Urothelium cell line (cell line): ENCODE measurements at regions not wholly inside any gene's neighbourhood (a gene's known extent, or its start where the extent isn't known, plus 50 kb on each side); places are given as distances from the start of the nearest gene placed in this dataset.
"Not testable (repeated sequence)": the region's sequence is repeated elsewhere in the genome, so short reads cannot be mapped to it uniquely, and the experiment has no call there.

Experiments used
- DNase-seq: peaks from one replicate; pipeline ENCODE4 v3.0.0; 2011; ENCODE audit warnings: low spot score, mixed read lengths
- FAIRE-seq: peaks from 2 replicates; lab custom pipeline; 2011; peaks lifted over from hg19 to GRCh38; lab: Jason Lieb, UNC

DNA sequence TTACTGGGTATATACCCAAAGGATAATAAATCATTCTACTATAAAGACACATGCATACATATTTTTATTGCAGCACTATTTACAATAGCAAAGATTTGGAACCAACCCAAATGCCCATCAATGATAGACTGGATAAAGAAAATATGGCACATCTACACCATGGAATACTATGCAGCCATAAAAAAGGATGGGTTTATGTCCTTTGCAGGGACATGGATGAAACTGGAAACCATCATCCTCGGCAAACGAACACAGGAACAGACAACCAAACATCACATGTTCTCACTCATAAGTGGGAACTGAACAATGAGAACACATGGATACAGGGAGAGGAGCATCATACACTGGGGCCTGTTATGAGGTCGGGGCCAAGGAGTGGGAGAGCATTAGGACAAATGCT lies 665.0 kb upstream of the KCNMB2 start:
- FAIRE-seq, DNase-seq: not testable (repeated sequence)

DNA sequence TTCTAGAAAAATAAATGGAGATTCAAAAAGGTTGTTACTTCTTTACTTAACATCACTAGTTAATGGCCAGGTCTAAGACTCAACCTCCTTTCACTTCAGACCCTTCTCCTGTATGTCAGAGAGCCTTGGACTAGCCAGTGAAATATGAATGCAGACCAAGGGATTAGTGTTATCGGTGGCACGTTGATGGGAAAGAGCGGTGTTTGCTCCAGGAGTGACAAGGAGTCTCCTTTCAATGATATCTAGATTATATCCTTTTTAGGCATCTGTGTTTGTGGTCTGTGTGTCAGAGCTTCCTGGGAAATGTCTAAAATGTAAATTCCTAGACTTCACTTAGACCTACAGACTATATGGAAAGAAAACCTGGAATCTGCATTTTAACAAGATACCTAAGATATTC lies 658.0 kb upstream of the KCNMB2 start:
- FAIRE-seq (no peak), DNase-seq (no peak)

DNA sequence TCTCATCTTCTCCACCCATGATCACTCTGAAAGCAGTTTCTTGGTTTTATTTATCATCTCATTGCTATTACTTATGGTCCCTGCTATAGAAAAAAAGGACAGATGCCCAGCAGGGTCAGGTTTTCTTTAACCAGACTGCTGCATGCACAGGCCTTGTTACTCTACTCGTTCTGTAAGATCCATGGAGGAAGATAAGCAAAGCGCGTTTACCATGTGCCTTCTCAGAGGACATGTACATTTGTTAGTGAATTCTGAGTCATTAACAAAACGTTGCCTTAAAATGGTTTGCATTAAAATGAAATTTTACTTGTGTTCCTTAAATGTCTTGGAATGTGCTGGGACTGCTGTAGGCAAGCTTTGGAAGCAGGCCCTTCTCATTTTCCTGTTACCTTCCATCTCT lies 657.3 kb upstream of the KCNMB2 start:
- FAIRE-seq (no peak), DNase-seq (no peak)

DNA sequence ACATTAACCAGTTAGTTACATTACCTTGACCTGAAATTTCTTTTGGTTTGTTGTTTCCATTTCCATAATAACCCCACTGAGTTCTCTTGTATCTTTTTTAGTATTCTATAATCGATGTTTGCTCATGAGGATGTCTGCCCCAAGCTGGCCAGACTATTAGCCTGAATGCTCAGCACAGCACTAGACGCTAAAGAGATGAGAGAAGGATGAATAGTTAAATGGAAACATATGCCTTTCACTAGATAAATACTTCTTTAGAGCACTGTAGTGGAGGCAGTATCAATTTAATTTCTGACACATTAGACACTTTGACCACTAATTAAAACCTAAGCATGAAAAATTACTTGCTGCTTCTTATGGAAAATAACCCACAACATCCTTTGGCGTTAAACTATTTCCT lies 654.9 kb upstream of the KCNMB2 start:
- DNase-seq = no peak

DNA sequence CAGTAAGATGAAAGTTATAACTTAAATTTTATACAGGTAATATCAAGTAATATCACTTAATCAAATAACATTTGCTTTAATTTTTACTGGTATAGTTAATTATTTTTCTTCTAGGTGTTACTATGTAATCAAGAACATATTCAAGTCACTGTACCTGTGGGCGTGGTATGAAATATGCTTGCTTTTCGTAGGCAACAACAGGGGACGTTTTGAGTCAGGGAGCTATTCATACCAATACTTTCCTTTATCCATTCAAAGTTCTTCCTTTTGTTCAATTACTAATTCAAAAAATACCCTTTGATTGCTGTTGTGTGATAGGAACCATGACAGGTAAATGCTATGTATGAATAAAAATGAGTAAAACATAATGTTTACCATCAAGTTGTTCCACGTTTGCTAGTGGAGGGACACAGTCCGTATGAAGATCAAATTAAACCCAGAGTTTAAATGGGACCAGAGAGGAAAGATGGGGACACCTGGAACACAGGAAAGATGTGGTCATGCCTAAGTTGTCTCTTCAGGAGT lies 654.0 kb upstream of the KCNMB2 start:
- no peak for FAIRE-seq
- no peak for DNase-seq

More for the DNA sequence above, 654.9 kb upstream of the KCNMB2 start:
- no peak for FAIRE-seq

DNA sequence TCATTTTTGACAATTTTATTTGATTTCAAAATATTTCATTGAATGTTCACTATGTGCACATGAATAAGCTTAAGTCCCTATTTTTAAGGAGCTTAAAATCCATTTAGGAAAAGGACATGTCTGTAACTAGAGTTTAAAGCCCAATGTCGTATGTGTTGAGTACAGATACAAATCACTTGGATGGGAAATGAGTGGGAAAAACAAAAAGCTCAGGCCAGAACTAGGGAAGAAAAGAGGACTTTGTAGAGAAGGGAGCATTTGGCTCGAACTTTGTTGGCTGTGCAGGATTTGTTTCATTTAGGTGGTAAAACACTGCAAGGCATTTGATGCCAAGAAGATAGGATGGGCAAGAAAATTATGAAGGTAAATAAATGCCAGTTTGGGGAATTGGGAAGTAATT lies 653.1 kb upstream of the KCNMB2 start:
- DNase-seq (no peak), FAIRE-seq (no peak)

DNA sequence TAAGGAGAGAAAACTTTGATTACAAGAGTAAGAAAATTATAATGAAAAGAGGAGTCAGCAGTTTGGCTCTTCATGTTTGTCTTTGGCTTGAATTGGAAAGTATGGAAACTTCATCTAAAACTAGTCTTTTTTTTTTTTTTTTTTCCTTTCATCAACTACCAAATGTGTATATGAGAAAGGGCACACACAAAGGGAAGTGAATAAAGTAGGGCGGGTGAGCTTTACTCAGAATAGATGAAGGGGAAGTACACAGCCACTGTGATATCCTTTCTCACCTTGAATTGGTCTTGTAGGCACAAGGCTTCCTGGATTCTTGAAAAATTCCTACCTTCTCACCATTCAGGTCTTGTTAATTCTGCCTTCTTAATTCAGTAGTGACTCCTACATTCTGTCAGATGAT lies 652.3 kb upstream of the KCNMB2 start:
- no peak for FAIRE-seq
- DNase-seq = no peak

DNA sequence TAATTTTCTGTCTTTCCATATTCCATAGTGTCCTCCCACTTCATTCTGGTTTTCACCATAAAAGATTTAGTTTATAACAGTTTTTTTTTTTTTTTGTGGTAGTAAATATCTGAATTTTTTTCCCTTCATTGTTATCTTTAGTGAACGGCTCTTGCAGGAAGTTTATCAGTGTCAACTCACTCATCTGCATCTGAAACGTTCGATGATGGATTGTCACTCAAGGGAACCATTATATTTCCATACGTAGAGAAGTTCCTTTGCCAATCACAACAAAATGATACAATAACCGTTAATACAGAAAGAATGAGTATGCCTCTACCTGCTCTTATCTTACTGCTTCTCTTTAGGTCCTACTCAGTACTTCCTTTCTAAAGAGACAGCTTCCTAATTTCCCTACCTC lies 651.2 kb upstream of the KCNMB2 start:
- FAIRE-seq = no peak
- DNase-seq = no peak

DNA sequence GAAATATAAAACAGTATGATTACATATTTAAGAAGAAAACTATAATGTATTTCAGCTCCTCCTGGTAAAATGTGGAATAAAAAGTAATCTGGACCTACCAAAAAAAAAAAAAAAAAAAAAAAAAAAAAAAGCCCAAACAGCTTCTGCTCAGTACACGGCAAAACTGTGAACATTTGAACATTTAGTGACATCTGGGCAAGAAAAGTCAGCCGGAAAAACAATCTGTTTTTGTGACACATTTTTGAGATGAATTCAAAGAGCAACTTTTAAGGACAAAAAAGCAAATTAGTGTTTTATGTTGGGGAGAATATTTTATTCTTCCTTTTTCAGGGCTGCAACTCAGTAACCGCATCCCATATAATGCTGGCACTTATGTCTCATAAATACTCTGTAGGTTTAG lies 649.7 kb upstream of the KCNMB2 start:
- FAIRE-seq (no peak), DNase-seq (no peak)

DNA sequence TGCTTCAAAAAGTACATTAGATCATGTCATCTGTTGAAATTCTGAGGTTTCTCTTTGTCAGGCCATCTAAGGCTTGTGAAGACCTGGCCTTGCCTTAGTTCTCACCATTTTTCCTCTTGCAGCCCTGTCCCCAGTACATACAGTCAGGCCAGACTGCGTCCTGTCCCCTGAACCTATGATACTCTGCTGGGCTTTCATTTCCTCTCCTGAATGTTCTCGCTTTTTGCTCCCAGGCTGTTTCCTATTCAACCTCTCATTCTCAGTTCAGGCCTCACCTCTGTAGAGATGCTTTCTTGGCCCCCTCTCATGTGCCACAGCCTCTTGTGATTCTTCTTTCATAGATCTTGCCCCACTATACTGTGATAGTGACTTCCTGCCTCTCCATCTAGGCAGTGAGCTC lies 648.8 kb upstream of the KCNMB2 start:
- no peak for FAIRE-seq

DNA sequence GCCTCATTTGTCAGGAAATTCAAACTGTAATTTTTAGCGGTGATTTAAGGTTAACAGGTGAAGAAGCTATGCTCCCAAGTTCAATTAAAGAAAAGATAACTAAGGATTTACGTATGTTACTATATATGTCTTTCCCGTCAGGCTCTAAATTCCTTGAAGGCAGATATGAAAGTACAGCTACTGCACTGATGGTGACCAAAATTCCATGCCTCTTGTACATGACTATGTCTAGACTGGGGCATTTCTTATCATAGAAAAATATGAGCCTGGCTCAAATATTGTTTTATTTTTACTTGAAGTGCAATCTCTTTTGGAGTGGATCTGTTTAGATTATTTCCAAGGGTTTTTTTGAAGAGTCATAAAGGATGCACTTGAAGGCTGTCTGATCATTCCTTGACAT lies 647.1 kb upstream of the KCNMB2 start:
- FAIRE-seq = no peak
- DNase-seq = no peak

More for the DNA sequence above, 648.8 kb upstream of the KCNMB2 start:
- DNase-seq = no peak

DNA sequence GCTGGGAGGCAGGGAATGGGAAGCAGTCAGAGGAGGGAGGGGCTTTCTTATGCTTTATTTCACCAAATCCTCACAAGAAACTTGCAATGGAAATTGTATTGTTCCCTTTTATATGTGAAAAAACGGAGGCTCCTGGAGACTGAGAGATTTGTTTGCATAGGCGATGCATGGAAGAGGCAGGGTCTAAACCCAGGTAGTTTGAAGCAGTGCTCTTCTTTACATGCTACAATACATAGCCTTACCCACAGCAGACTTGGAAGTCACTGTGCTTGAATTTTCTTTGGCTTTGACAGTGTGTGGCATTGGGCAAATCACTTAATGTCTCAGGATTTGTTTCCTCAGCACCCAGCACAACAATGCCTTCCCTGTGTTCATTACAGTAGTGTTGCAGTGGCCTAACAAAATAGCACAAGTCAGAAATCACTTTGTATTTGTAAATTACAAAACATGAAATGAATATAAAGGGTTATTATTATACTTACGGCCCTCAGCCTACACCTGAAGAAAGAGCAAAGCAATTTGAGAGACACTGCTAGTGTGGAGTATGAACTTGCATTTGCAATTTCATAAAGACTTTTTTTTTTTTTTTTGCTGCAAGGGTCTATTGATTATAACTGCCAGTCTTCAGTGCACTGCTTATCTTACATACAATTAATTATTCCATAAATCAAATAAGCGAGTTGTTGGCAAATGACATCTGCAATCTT lies 646.4 kb upstream of the KCNMB2 start:
- DNase-seq (no peak), FAIRE-seq (no peak)

DNA sequence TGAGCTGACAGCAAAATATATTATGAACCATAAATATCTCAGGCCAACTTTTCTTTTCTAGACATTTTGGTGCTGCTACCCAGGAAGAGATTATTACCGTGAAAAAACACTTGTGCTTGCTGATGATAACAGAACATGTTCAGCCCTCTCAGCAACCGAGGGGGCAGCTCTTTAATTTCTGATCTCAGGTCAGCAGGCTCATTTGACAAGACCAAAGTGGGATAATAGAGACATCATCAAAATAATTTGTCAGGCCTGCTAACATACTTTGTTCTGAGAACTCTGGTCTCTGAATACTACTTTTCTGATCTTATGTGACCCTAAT lies 645.9 kb upstream of the KCNMB2 start:
- DNase-seq = no peak
- no peak for FAIRE-seq

DNA sequence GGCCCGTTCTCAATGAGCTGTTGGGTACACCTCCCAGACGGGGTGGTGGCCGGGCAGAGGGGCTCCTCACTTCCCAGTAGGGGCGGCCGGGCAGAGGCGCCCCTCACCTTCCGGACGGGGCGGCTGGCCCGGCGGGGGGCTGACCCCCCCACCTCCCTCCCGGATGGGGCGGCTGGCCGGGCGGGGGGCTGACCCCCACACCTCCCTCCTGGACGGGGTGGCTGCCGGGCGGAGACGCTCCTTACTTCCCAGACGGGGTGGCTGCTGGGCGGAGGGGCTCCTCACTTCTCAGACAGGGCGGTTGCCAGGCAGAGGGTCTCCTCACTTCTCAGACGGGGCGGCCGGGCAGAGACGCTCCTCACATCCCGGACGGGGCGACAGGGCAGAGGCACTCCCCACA lies 644.7 kb upstream of the KCNMB2 start:
- DNase-seq, FAIRE-seq: not testable (repeated sequence)

DNA sequence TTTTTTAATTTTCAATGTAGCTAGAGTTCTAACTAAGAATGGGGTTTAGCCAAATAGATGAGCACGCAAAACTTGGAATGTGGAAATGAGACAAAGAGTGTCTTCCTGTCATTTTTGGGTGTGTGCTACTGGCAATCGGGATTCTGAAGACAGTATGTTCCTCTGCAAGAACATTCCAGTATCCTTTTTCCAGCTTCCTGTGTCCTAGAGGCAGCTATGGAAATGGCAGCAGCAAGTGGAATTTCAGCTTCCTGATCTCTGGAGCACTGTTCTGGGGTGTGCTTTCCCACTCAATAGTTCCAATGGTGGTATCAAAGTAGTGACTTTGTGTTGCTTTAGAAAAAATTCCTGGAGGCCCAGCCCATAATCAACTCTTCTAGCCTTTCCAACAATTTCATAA lies 642.9 kb upstream of the KCNMB2 start:
- FAIRE-seq = no peak
- no peak for DNase-seq

DNA sequence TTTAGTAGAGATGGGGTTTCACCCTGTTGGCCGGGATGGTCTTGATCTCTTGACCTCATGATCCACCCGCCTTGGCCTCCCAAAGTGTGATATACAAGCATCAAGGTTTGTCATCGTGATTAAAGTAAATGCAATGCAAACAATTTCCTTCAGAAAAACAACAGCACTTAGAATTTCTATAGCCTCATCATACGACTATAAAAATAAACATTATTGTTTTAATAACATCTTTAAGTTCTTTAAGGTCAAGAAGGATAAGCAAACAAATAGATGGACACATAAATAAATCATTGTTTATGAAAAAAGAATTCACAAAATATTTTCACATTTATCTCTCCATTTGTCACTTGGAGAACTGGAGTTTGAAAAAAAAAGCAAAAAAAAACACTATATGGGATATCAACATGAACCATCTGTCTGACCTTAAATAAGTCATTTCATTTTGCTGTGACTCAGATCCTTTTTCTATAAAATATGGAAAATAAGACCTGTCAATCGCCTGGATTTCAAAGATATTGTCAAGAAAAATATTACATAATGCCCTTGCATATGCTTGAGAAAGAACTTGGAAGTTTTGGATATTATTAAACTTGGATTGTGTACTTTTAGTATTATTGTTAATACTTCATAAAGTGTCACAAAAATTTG lies 642.0 kb upstream of the KCNMB2 start:
- no peak for FAIRE-seq
- DNase-seq = no peak

DNA sequence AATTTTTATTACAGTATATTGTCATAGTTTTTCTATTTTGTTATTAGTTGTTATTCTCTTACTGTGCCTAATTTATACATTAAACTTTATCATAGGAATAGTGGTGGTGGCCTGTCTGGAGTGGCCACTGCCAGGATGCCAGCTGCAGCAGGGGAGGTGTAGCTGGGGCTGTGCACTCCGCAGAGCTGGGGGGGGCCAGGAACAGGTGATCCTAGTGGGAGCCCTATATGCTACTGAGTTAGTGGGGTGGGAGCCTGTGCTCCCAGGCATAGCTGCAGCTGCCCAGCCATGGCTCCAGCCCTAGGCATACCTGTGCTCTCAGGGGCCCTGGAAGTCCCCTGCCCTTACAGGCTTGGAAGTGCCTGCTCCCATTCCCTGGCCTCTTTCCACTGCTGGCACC lies 638.1 kb upstream of the KCNMB2 start:
- no peak for FAIRE-seq
- no peak for DNase-seq

DNA sequence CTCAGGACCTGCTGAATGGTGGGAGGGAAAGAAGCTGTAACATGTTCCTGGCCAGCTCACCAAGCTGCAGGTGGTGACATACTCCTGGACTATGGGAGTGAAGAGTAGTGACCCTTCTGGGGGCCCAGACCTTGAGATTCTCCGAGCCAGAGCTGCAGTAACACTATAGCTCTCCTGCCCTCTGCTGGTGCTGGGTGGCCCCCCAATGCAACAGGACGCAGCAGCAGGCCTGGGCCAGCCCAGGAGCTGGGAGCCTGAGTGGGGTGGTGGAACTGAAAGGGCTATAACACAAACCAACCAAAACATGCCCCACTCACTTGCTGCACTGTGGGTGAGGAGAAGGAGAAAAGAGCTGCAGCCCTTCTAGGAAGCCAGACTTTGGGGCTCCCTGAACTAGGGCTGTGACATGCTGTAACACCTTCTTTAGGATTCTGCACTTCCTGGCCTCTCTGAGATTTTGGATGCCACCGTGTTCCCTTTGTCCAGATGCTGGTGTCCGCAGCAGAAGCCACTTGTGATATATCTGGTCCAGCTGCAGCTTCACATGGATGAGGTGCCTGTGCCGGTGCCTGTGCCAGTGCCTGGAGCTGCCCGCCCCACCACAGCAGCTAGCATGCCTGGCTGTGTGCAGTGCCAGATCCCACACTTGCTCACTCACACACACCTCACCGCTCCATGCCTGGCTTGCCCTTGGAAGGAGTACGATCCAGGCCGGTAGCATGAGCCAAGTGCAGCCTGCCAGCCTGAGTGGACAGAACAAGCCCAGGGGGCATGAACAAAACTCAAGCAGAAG lies 636.8 kb upstream of the KCNMB2 start:
- FAIRE-seq (no peak), DNase-seq (no peak)

DNA sequence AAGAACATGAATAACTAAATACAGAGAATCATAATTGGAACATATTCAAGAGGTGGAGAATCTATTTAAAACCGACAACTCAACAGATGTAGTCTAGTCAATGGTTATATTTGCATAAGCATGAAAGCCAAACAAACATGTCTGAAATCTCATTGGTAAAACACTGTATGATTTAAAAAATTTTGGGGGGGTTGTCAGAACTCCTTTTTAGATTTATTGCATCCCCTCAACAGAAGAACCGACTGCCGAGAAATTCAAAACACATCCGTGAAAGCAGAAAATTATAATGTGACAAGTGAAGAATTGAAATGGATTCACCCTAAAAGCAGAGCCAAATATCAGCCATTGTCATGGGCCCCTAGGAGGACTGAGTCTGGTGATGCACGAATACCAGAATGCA lies 633.4 kb upstream of the KCNMB2 start:
- FAIRE-seq (no peak), DNase-seq (no peak)

DNA sequence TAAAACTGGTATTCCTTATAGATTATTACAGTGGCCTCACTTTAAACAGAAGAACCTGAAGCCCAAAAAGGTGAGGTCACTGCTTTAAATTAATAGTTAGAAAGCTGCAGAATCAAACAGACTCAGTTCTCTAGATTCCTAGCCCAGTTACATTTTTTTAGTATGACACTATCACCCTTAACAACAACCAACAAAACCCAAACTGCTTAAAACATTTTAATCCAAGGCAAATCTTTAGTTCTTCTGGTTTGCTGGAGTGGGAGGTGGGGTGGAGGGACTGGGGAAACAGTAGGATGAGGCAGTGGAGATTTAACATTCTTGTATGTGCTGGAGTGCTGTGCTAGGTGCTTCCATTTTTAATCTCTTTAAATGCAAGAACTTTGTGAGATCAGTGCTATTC lies 631.6 kb upstream of the KCNMB2 start:
- FAIRE-seq (no peak), DNase-seq (peak; percentile 10)

DNA sequence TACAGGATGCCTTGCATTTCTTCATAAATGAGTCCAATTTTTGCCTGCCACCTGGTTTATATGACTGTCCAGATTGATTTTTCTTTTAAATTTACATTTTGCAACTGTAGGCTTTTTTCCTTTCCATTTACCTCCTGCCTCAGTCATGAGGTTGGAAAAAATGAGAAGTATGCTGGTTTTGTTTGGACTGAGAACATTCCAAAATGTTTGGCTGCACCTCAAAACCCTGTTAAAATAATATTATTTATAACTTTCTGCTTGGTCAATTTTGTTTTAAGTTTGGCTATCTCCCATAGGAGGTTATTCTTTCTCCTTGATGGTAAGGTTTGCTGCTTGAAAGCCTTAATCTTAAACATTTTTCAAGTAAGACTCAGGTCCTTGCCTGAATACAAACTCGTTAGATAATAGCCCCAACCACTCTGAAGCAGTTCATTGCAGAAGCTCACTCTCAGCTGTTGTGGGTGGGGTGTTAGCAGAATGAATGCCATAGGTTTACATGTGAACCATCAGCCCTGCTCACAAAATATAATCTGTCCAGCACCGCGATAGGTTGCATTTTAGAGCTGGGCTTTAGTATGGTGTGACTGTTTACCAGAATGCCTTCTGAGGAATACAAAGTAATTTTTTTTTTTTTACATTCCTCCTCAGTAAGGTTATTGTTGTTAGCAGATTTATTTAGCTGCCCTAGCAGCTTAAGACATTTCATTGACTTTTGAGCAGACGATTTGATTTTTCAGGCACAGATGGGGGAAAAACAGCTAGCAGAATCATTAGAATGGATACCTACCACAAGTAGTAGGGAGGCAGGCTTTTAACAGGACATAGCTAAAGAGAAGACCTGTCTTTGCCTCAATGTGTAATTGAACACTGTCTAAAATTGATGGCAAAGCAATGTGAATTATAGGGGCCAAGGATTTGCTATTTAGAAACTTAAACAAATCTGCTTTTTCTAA lies 630.8 kb upstream of the KCNMB2 start:
- DNase-seq (peak; percentile 49), FAIRE-seq (no peak)
